B cell (primary cell): ENCODE measurements at regions not wholly inside any gene's neighbourhood (a gene's known extent, or its start where the extent isn't known, plus 50 kb on each side); places are given as distances from the start of the nearest gene placed in this dataset.

ENCODE experiments used
- ATAC-seq: fragments of 200-7000 bp; cut with Tn5 transposase; one replicate; pipeline ENCODE4 v1.10.0; 2021; ENCODE audit warnings: low read depth, mild to moderate bottlenecking, moderate number of reproducible peaks, moderate library complexity
- CTCF ChIA-PET: fragments of 350-600 bp; sonication (Branson Sonifier 250); formaldehyde crosslinking; loops from one replicate; lab custom pipeline; 2021; ENCODE audit warnings: antibody characterized with exemption, inconsistent platforms; lab: Charles Lee
- POLR2A ChIA-PET: fragments of 350-600 bp; sonication (Branson Sonifier 250); formaldehyde crosslinking; loops from one replicate; lab custom pipeline; 2021; ENCODE audit warnings: antibody characterized with exemption; lab: Charles Lee
- DNase-seq: peaks from one replicate; pipeline ENCODE4 v3.0.0; 2013
- H2AFZ ChIP-seq: 2 replicates; pipeline ENCODE4 v1.6.1; 2012; ENCODE audit warnings: mild to moderate bottlenecking, low read depth, low read length; ENCODE audit not compliant: insufficient read depth, poor library complexity, severe bottlenecking
- H3K27ac ChIP-seq, 2 donors: 1 replicate in 1 of 2; 2 replicates in 1 of 2; pipeline ENCODE4 v1.5.1; 2012 to 2013; ENCODE audit warnings: low read length in 2 of 2, mild to moderate bottlenecking in 2 of 2, moderate library complexity in 1 of 2
- H3K27me3 ChIP-seq, 4 experiments: fragments of 200-600 bp in 1 of 4; sonication (generic) in 1 of 4; replicated peaks in 1 of 4; 1 replicate in 2 of 4; 2 replicates in 2 of 4; pipeline versions ENCODE4 v1.6.1 to v1.7.0; 2013 to 2016; ENCODE audit warnings: low read length in 3 of 4, mild to moderate bottlenecking in 2 of 4, mixed read lengths in 1 of 4, moderate library complexity in 1 of 4; ENCODE audit not compliant: insufficient read depth in 4 of 4, control insufficient read depth in 3 of 4; ENCODE audit errors: control extremely low read depth in 1 of 4
- H3K36me3 ChIP-seq, 2 experiments: replicated peaks in 1 of 2; 1 replicate in 1 of 2; 2 replicates in 1 of 2; pipeline versions ENCODE4 v1.6.1 to v1.7.1; 2013; ENCODE audit warnings: low read length in 1 of 2; ENCODE audit not compliant: insufficient read depth in 2 of 2, control insufficient read depth in 1 of 2; ENCODE audit errors: control extremely low read depth in 1 of 2, extremely low read depth in 1 of 2
- H3K4me1 ChIP-seq, 2 donors: fragments of 200-600 bp in 1 of 2; sonication (generic) in 1 of 2; 1 replicate in 1 of 2; 2 replicates in 1 of 2; pipeline versions ENCODE4 v1.5.1 to v1.6.1; 2013 to 2017; ENCODE audit warnings: low read length in 2 of 2; ENCODE audit not compliant: control insufficient read depth in 2 of 2, insufficient read depth in 2 of 2
- H3K4me2 ChIP-seq: replicated peaks from 2 replicates; pipeline ENCODE3; 2012; ENCODE audit warnings: mild to moderate bottlenecking, low read depth, low read length; ENCODE audit not compliant: poor library complexity, severe bottlenecking
- H3K4me3 ChIP-seq, 5 experiments: fragments of 200-600 bp in 1 of 5; sonication (generic) in 1 of 5; 1 replicate in 3 of 5; 2 replicates in 2 of 5; pipeline versions ENCODE4 v1.5.1 to v1.7.0; 2011 to 2016; ENCODE audit warnings: low read length in 4 of 5, mild to moderate bottlenecking in 4 of 5, low read depth in 2 of 5, control low read depth in 1 of 5, moderate library complexity in 1 of 5; ENCODE audit not compliant: insufficient read depth in 1 of 5; ENCODE audit errors: control extremely low read depth in 1 of 5, extremely low read depth in 1 of 5
- H3K79me2 ChIP-seq: fragments of 200-600 bp; sonication (generic); one replicate; pipeline ENCODE4 v1.6.0; 2016; ENCODE audit warnings: low read length; ENCODE audit not compliant: control insufficient read depth, insufficient read depth
- H3K9ac ChIP-seq: fragments of 200-600 bp; sonication (generic); 2 replicates; pipeline ENCODE4 v1.6.1; 2017; ENCODE audit warnings: mild to moderate bottlenecking, low read length, moderate library complexity
- H3K9me3 ChIP-seq, 3 donors: one replicate each; pipeline versions ENCODE4 v1.6.1 to v1.7.1; 2013; ENCODE audit warnings: low read length in 2 of 3; ENCODE audit not compliant: control insufficient read depth in 2 of 3, insufficient read depth in 1 of 3; ENCODE audit errors: control extremely low read depth in 1 of 3
- H4K20me1 ChIP-seq: 2 replicates; pipeline ENCODE4 v1.6.0; 2012; ENCODE audit warnings: mild to moderate bottlenecking, low read length; ENCODE audit not compliant: insufficient read depth, control insufficient read depth, poor library complexity, severe bottlenecking
- H3K27ac Mint-ChIP-seq: one replicate; pipeline ENCODE4 v1.8.0; 2021; ENCODE audit warnings: mixed read lengths
- H3K27me3 Mint-ChIP-seq: one replicate; pipeline ENCODE4 v1.8.0; 2021; ENCODE audit warnings: mixed read lengths
- H3K4me1 Mint-ChIP-seq: one replicate; pipeline ENCODE4 v1.8.0; 2021; ENCODE audit warnings: mixed read lengths
- H3K4me3 Mint-ChIP-seq: one replicate; pipeline ENCODE4 v1.8.0; 2021; ENCODE audit warnings: mixed read lengths
- H3K9me3 Mint-ChIP-seq: one replicate; pipeline ENCODE4 v1.8.0; 2022; ENCODE audit warnings: mixed read lengths; ENCODE audit not compliant: insufficient read depth
- EZH2 ChIP-seq: IDR thresholded peaks from 2 replicates; pipeline ENCODE4 v1.6.1; 2012; ENCODE audit warnings: borderline replicate concordance, low read depth, mild to moderate bottlenecking, moderate library complexity, low read length; ENCODE audit not compliant: insufficient read depth, poor library complexity, severe bottlenecking
- WGBS: methylation state at CpG from one replicate; pipeline ENCODE4 v1.1.5; 2013; ENCODE audit warnings: missing lambda C conversion rate; ENCODE audit not compliant: insufficient coverage; 5-methylcytosine and 5-hydroxymethylcytosine counted together
- intact Hi-C: fragments of 100-400 bp; cut with micrococcal nuclease; formaldehyde crosslinking; loops from one replicate; pipeline ENCODE4 v1.10.0; 2022
- TF ChIP-seq, protein P1 (sequence below): fragments of 200-600 bp; IDR thresholded peaks from one replicate; pipeline ENCODE4 v1.8.0; 2022; ENCODE audit warnings: antibody characterized with exemption, mild to moderate bottlenecking

DNA sequence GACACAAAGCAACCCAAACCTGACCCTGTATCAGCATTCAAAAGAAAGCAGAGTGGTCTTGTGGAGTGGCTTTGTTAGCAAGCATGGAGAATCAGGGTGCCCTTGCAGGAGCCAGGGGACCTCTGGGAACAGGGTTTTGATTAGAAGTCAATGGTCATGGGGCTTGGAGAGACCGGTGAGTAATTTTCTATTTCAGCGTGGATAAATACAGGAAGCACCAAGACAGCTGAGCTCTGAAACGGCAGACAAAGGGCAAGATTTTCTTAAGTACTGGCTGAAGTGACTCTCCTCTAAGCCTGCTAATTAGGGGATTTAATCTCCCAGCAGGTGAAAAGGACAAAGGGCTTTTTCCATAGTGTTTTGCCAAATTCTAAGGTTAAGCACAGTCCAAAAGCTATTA lies 78.0 kb upstream of the GAREM1 start:
- Histone ChIP-seq H2AFZ (no peak overlapping the region), H4K20me1 (no peaks in the 10 kb centered on the region), H3K9ac (no peak overlapping the region), H3K27ac (no peak overlapping the region), H3K36me3 (no peaks in the 10 kb centered on the region), H3K4me1 (no peaks in the 10 kb centered on the region), H3K4me2 (no peak overlapping the region), H3K79me2 (no peaks in the 10 kb centered on the region), H3K9me3 (peaks cover 0 to 1% (median 0%) of the 10 kb centered on the region in 3 donors), H3K27me3 (peaks cover 0 to 8% (median 0%) of the 10 kb centered on the region in 4 experiments), H3K4me3 (no peak overlapping the region)
- POLR2A ChIA-PET, result no interaction called here
- TF ChIP-seq, protein P1, sequence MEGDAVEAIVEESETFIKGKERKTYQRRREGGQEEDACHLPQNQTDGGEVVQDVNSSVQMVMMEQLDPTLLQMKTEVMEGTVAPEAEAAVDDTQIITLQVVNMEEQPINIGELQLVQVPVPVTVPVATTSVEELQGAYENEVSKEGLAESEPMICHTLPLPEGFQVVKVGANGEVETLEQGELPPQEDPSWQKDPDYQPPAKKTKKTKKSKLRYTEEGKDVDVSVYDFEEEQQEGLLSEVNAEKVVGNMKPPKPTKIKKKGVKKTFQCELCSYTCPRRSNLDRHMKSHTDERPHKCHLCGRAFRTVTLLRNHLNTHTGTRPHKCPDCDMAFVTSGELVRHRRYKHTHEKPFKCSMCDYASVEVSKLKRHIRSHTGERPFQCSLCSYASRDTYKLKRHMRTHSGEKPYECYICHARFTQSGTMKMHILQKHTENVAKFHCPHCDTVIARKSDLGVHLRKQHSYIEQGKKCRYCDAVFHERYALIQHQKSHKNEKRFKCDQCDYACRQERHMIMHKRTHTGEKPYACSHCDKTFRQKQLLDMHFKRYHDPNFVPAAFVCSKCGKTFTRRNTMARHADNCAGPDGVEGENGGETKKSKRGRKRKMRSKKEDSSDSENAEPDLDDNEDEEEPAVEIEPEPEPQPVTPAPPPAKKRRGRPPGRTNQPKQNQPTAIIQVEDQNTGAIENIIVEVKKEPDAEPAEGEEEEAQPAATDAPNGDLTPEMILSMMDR, result no peak
- TF ChIP-seq EZH2, result no peak
- intact Hi-C loops, result loop anchor here (2.0 kb wide), 1 partner anchor 808 kb away; no protein-coding TSS in a partner anchor
- H3K27me3 Mint-ChIP-seq, result peaks cover 19% of the 10 kb centered on the region
- DNase-seq (no peak), ATAC-seq (no peak)
- WGBS, result 66% methylated on average over 3 of the region's 3 CpGs
- H3K9me3 Mint-ChIP-seq, result no peaks in the 10 kb centered on the region
- H3K27ac Mint-ChIP-seq, result no peak overlapping the region
- H3K4me3 Mint-ChIP-seq, result no peak overlapping the region
- CTCF ChIA-PET, result interaction anchor here (0.6 to 8.1 kb wide), 3 partner anchors 277 to 992 kb away, joined by 3 to 111 read pairs (median 3); no protein-coding TSS in a partner anchor
- peaks cover 1% of the 10 kb centered on the region for H3K4me1 Mint-ChIP-seq

DNA sequence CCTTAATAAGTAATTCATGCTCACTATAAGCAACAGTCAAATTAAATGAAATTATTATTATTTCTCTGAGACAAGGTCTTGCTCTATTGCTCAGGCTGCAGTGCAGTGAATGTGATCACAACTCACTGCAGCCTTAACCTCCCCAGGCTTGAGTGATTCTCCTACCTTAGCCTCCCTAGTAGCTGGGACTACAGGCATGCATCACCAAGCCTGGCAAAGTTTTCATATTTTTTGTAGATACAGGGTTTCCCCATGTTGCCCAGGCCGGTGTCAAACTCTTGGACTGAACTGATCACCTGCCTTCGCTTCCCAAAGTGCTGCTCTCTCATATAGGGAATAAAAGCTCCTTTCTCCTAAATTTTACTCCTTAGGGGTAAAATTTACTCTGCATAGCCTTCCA lies 74.9 kb upstream of the GAREM1 start:
- no peak overlapping the region for H3K27ac ChIP-seq
- WGBS, result no CpG with 5 or more reads among the region's 2 CpGs
- DNase-seq (no peak), ATAC-seq (no peak)
- no peaks in the 10 kb centered on the region for H3K4me1 ChIP-seq
- no peak overlapping the region for H2AFZ ChIP-seq
- H3K36me3 ChIP-seq, result no peaks in the 10 kb centered on the region
- H3K9me3 ChIP-seq, result no peaks in the 10 kb centered on the region
- intact Hi-C loops, result no loop called here
- H3K79me2 ChIP-seq, result no peaks in the 10 kb centered on the region
- H4K20me1 ChIP-seq, result no peaks in the 10 kb centered on the region
- no peaks in the 10 kb centered on the region for H3K4me1 Mint-ChIP-seq
- ChIA-PET POLR2A (no interaction called here), CTCF (interaction anchor here (1.5 to 1.6 kb wide), 2 partner anchors 9 to 388 kb away, joined by 3 to 4 read pairs; no protein-coding TSS in a partner anchor)
- no peaks in the 10 kb centered on the region for H3K9me3 Mint-ChIP-seq
- no peak overlapping the region for H3K4me3 Mint-ChIP-seq
- peaks cover 0 to 4% (median 0%) of the 10 kb centered on the region in 4 experiments for H3K27me3 ChIP-seq
- H3K4me3 ChIP-seq, result no peak overlapping the region
- no peak overlapping the region for H3K9ac ChIP-seq
- peaks cover 23% of the 10 kb centered on the region for H3K27me3 Mint-ChIP-seq
- H3K27ac Mint-ChIP-seq, result no peak overlapping the region
- no peak for TF ChIP-seq EZH2
- TF ChIP-seq, protein P1, result no peak
- no peak overlapping the region for H3K4me2 ChIP-seq
